AG20443 (cell line): ENCODE measurements at regions not wholly inside any gene's neighbourhood (a gene's known extent, or its start where the extent isn't known, plus 50 kb on each side); places are given as distances from the start of the nearest gene placed in this dataset.
"Not testable (repeated sequence)": the region's sequence is repeated elsewhere in the genome, so short reads cannot be mapped to it uniquely, and the experiment has no call there.

Source experiments
- DNase-seq: peaks from one replicate; pipeline ENCODE4 v3.0.0; 2012; ENCODE audit warnings: low spot score, mixed read lengths

DNA sequence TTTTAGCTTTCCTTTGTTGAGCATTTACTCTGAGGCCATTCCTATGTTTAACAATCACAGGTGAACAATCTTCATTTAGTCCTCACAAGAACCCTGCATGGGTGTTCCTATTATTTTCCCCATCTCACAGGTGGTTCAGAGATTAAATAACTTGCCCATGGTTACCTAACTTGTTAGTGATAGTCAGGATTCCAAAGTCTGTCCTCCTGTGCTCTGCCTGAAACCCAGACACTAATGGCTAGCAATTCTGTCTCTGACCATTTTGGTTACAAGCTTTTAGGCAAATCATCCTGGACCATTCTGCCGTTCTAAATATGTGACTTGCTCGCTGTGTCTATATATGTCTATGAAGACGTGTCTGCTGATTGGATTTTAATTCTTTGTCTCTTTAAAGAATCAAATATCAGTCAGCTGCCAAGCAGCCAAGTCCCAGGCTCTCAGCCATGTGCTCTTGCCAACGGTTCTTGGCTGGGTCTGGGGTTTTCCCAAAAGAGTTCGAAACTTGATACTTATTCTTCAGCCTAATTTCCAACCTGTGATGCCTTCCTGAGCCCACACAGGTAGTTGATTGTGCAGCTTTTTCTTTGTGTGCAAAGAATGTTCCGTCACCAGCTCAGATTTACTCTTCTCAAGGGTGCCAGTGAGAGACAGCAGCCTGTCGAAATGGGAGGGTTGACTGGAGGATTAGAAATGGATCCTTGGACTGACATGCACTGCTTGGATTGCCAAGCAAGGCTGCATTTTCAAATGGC is 121.7 kb downstream of the NREP start:
- peak; percentile 13 for DNase-seq

DNA sequence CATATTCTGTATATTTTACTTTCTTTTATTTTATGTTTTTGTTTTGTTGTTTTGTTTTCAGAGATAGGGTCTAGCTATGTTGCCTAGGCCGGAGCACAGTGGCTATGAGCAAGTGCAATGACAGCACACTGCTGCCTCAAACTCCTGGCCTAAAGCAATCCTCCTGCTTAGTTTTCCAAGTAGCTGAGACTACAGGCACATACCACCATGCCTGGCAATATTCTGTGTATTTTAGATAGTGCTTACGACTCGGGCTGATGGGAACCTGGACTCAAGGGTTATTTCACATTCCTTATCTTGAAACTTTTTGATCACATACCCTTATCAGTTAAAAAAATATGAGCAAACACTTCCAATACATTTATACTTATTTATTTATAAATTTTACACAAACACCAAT is 119.0 kb upstream of the STARD4 start:
- DNase-seq = no peak

- DNase-seq = peak; percentile 39
Measured at GRCh38 chr5:111628901-111629300, 116.6 kb upstream of the STARD4 start.

- DNase-seq = no peak
Measured at GRCh38 chr5:111627862-111628261, 115.5 kb upstream of the STARD4 start.

- DNase-seq = no peak
Measured at GRCh38 chr5:111626473-111627148, 114.3 kb upstream of the STARD4 start.

DNA sequence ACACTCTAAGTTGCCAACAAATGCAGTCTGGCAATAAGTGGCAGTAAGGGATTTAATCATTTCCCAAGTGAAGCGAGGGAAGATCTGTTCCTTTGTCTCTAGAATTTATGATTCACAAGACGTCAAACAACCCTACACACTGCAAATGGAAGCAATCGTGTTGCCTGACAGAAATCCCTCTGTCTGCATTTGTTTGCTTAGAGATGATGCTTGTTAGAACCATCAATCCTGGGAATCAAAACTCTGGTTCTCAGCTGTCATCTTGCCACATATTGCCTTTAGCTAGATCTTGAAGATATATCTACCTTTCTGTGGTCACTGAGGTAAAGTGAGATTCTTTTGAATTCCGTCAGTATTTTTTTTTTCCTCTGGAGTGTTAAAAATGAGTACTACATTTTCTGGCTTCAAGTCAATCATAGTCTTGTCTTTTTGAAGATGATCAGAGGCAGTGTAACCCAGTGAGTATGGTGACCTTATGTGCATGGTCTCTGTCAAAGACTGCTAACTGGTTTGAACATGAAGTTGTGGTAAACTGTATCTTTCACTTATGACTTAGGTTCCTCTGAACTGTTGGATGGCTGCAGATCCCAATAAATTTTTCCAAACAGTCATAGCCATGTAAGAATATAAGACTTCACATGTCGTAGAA is 106.4 kb upstream of the STARD4 start:
- no peak for DNase-seq

DNA sequence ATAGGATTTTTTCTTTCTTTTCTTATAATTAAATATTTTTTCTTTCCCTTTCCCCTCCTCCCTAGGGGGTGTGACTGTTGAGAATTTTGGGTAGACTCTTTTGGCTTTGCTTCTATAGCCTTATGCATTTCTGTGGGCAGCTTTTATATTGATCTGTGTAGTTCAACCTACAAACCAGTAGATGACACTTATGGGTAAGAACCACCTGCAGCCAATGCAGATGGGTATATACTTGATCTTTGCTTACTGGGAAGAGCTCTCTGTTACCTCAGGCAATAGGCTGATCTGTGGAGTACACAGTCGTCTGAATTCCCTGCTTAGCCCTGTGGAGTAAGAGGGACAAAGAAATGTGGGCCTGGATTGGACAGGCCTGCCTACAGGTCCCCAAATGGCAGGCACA is 102.7 kb upstream of the STARD4 start:
- DNase-seq = no peak

- DNase-seq = not testable (repeated sequence)
Measured at GRCh38 chr5:111612013-111612630, 99.8 kb upstream of the STARD4 start.

GRCh38 chr5:111606194-111606593 is 93.9 kb upstream of the STARD4 start:
- no peak for DNase-seq

DNA sequence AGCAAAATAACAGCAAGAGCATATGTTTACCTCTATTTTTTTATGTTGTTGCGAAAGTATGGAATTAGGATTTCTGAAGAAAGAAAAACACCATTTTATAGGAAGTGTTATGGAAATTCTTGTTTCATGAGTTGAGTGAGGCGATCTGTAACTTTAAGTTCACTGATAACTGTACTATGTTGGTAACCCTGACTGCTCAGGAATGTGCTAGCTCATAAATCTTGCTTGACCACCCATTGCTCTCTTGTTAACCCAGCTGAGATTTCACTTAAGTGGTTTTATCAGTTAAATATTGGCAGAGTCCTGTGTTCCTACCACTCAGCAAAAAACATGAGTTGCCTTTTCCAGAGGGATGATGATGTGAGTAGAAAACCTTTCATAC is 91.1 kb upstream of the STARD4 start:
- no peak for DNase-seq

DNA sequence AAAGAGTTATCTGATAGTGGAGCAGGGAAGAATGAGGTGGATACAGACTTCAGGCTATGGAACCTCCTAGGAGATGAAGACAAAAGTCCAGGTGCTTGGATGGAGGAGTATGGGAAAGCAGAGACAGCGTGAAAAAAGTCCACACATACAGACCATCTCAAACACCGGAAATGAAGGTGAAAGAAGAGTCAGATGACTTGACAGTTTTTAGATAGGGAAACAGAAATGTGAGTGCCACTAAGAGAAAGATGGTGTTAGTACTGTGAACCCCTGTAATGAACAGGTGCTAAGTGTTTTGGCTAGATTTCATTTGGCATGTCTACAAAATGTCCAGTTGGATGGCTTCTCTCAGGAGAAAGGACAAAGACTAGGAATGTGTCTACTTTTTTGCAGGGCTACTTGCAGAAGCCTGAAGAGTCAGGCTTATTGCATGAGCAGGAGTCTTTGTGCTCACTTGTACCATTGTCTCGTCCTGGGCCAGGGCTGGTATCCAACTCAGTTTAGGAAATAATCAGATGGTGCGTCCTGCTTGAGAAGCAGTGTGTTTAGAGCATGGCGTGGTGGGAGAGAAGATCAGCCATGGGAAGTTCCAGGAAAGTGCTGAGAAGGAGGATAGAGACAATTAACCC is 90.6 kb upstream of the STARD4 start:
- no peak for DNase-seq

- DNase-seq = no peak
Measured at GRCh38 chr5:111598996-111599395, 86.7 kb upstream of the STARD4 start.

- no peak for DNase-seq
Measured at GRCh38 chr5:111597491-111597890, 85.2 kb upstream of the STARD4 start.

- DNase-seq = no peak
Measured at GRCh38 chr5:111596705-111597104, 84.4 kb upstream of the STARD4 start.

DNA sequence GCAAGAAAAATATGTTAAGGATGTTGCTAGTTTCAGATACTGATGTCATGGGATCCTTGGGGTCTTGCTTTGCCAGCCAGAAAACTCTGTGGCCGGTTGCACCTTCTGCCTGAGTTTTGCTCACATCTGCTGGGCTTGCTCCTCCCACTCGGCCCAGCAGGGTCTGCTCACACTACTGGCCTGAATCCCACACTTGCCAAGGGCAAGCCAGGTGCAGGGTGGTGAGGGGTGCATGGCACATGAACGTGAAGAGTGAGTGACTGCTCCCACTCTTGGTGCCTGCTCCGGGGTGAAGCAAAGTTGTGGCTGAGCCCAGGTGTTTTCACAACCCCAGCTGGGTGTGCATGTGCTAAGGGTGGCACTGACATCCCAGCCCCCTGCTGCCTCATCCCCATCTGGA is 83.1 kb upstream of the STARD4 start:
- no peak for DNase-seq

GRCh38 chr5:111589316-111589715 is 77.0 kb upstream of the STARD4 start:
- no peak for DNase-seq

GRCh38 chr5:111587728-111588127 is 75.4 kb upstream of the STARD4 start:
- no peak for DNase-seq

DNA sequence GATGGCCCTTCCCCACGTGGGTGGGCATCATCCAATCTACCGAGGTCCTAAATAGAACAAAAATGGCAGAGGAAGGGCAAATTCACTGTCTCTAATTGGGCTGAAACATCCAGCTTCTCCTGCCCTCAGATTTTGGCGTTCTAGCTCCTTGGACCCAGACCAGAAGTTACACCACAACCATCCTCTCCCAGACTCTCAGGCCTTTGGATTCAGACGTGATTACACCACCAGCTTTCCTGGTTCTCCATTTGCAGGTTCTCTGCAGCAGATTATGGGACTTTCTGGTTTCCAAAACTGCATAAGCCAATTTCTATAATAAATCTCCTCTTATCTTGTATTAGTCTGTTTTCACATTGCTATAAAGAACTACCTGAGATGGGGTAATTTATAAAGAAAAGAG is 73.6 kb upstream of the STARD4 start:
- DNase-seq = peak; percentile 29

DNA sequence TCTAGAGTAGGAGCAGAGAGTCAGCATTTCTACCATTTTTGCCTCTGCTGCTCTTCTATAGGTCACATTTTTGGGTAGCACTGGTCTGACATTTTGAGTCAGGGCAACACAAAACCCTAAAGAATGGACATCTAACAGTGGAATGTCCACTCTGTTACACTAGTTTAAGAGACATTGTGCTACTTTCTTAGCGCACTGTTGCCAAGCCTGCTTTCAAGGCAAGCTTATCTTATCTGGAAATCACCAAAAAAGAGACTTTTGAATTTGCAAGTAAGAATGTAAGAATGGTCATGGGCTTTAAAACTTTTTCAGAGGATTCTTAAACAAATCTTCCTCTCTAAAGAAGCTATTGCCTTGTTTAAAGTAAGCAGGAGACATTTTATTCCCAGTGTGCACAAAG is 73.0 kb upstream of the STARD4 start:
- DNase-seq = no peak

DNA sequence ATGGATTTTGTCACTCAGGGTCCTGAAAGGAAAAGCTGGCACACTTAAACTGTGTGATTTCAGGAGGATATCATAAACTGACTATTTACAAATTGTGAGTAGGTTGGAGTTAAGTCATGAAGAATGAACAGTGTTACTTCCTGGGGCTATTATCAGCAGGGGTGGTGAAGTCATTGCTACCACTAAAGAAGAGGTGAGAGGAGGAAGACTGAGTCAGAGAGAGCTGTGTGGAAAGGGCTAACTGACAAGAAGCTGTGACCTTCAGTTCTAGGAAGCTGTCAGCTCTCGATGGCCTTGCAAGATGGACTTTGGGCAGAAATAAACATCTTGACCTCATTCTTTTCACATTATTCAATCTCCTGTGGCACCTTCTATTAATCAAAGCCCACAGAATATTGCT is 72.3 kb upstream of the STARD4 start:
- DNase-seq = peak; percentile 39

DNA sequence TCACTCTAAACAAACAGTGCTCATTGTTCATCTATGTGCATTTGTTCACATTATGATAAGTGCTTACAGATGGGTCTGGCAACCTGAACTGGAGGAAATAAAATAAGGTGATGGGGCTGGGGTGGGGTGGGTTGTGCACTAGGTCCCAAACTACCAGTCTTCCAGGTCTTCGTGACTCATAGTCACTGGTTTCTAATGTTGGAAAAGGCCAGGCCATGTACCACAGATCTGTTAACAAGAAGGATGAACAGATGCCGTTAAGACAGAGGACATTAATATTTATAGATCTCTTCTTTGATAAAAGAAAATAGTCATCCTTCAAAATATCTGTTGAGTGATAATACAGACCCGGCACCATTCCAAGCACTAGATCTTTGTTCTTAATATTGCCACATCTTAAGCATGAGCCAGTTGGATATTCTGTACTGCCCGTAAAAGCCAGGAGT is 71.4 kb upstream of the STARD4 start:
- peak; percentile 17 for DNase-seq

DNA sequence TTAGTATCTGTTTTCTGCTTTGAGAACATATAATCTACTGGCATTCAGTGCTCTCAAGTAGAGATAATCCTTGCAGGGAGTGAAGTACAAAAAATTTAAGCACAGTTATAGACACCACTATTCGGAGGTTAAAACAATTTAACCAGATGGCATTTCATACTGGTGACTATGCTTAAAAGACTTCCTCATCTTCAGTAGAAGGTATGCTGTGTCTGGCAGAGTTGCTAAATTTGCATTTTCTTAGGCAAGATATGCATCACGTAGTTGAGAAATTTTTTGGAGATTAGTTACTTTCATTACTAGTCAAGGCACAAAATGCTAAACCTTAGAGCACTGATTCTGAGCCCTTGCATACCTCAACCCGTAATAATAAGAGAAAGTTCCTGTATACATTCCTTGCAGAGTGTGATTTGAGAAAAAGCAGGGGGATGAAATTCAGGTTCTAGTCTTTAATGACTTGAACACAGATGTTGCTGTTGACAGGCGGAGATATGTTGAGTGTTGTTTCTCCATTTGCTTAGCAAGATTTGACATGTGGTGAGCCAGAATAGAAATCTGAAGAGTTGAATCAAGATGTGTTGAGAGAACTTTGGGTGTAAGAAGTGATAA is 70.8 kb upstream of the STARD4 start:
- peak; percentile 72 for DNase-seq
